ENCODE measurements at regions not wholly inside any gene's neighbourhood (a gene's known extent, or its start where the extent isn't known, plus 50 kb on each side); places are given as distances from the start of the nearest gene placed in this dataset.

DNA sequence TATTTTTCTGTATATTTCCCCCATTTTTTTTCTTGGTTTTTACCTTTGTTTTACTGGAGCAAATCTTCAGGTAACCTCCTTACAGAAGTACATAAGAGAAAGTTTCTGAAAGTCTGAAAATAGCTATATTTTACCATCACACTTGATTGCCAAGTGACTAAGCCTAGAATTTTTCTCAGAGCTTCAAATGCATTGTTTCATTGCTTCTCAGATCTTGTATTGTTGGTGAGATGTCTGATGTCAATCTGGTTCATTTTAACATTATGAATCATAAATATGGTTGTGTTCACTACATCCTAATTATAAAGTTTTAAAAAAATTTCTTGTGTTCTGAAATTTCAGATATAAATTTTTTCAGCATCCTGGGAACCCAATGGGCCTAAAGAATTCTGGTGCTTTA is 228.2 kb downstream of the AHR start:
- Histone ChIP-seq H3K9me2 (replicated peaks; ENCODE audit: low read depth, low read length) (no peaks in the 10 kb centered on the region), H3K4me1 (ENCODE audit: insufficient read depth, low read length, poor library complexity, severe bottlenecking) (peaks cover 25% of the 10 kb centered on the region), H3F3A (ENCODE audit: low read depth) (0 out of 2 replicates have a peak, but pooled peaks cover 3% of the 10 kb centered on the region), H3K9me3 (ENCODE audit: insufficient read depth, low read depth, low read length) (no peaks in the 10 kb centered on the region), H3K36me3 (ENCODE audit: insufficient read depth, low read length) (no peaks in the 10 kb centered on the region), H3K4me2 (ENCODE audit: low read depth, low read length, poor library complexity, severe bottlenecking) (no peak overlapping the region), H2AFZ (ENCODE audit: low read length) (no peak overlapping the region), H3K27me3 (ENCODE audit: insufficient read depth, low read length, poor library complexity, severe bottlenecking) (no peaks in the 10 kb centered on the region), H4K20me1 (ENCODE audit: insufficient read depth, low read length, poor library complexity, severe bottlenecking) (no peaks in the 10 kb centered on the region), H3K9ac (ENCODE audit: low read depth, low read length, poor library complexity, severe bottlenecking) (no peak overlapping the region), H3K4me3 (ENCODE audit: low read length, poor library complexity, severe bottlenecking) (no peak overlapping the region), H3K79me2 (ENCODE audit: insufficient read depth, low read length) (no peaks in the 10 kb centered on the region)
- TF ChIP-seq CTCF (conservative IDR thresholded peaks at IDR 0.05; ENCODE audit: low read length) (no peak), EZH2phosphoT487 (IDR thresholded peaks at IDR 0.05; ENCODE audit: borderline replicate concordance) (no peak)

DNA sequence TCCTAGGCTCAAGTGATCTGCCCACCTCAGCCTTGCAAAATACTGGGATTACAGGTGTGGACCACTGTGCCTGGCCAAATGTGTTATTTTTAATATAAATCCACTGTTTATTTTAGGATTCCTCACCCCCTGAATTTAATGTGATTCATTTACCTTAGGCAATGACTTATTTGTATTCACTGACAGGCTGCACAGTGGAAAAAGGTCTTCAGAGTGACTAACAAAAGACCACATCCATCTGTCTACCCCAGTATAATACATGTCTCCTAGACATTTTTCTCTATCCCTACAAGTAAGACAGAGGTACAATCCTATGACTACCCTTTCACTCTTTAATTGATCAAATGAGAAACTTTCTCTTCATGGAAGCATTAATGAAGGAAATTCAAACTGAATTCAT is 230.2 kb downstream of the AHR start:
- Histone ChIP-seq H3K9me3 (ENCODE audit: insufficient read depth, low read depth, low read length) (no peaks in the 10 kb centered on the region), H3K79me2 (ENCODE audit: insufficient read depth, low read length) (no peaks in the 10 kb centered on the region), H3K4me3 (ENCODE audit: low read length, poor library complexity, severe bottlenecking) (no peak overlapping the region), H2AFZ (ENCODE audit: low read length) (no peak overlapping the region), H3K9ac (ENCODE audit: low read depth, low read length, poor library complexity, severe bottlenecking) (no peak overlapping the region), H4K20me1 (ENCODE audit: insufficient read depth, low read length, poor library complexity, severe bottlenecking) (no peaks in the 10 kb centered on the region), H3K4me1 (ENCODE audit: insufficient read depth, low read length, poor library complexity, severe bottlenecking) (peaks cover 32% of the 10 kb centered on the region), H3F3A (ENCODE audit: low read depth) (0 out of 2 replicates have a peak, but pooled peaks cover 3% of the 10 kb centered on the region), H3K27me3 (ENCODE audit: insufficient read depth, low read length, poor library complexity, severe bottlenecking) (no peaks in the 10 kb centered on the region), H3K36me3 (ENCODE audit: insufficient read depth, low read length) (no peaks in the 10 kb centered on the region), H3K9me2 (replicated peaks; ENCODE audit: low read depth, low read length) (no peaks in the 10 kb centered on the region), H3K4me2 (ENCODE audit: low read depth, low read length, poor library complexity, severe bottlenecking) (no peak overlapping the region)
- TF ChIP-seq CTCF (conservative IDR thresholded peaks at IDR 0.05; ENCODE audit: low read length) (no peak), EZH2phosphoT487 (IDR thresholded peaks at IDR 0.05; ENCODE audit: borderline replicate concordance) (no peak)

DNA sequence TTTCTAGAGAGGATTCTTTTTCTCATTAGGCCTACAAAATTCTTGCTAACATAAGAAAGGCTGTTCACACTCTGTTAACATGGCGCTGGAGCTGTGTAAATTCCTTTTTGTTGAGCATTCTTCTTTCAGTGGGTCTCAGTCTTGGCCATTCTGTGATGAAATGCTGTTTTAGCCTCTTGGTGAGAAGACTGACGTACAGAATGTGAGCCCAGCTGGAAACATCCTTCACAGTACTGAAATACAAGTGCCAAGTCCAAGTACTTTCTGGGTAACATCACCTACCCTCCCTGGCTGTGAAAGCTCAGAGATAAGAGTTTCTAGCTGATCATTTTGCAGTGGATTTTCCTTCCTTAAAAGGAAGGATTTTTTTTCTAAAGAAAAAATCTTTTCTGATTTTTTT is 231.8 kb downstream of the AHR start:
- H3K9ac ChIP-seq (ENCODE audit: low read depth, low read length, poor library complexity, severe bottlenecking): no peak overlapping the region

More for the DNA sequence above, 231.8 kb downstream of the AHR start:
- Histone ChIP-seq H3K27me3 (ENCODE audit: insufficient read depth, low read length, poor library complexity, severe bottlenecking) (no peaks in the 10 kb centered on the region), H3K4me2 (ENCODE audit: low read depth, low read length, poor library complexity, severe bottlenecking) (no peak overlapping the region), H3K9me3 (ENCODE audit: insufficient read depth, low read depth, low read length) (no peaks in the 10 kb centered on the region), H2AFZ (ENCODE audit: low read length) (peak overlapping the region; percentile 55), H3K36me3 (ENCODE audit: insufficient read depth, low read length) (no peaks in the 10 kb centered on the region), H3K4me1 (ENCODE audit: insufficient read depth, low read length, poor library complexity, severe bottlenecking) (peaks cover 18% of the 10 kb centered on the region), H3K9me2 (replicated peaks; ENCODE audit: low read depth, low read length) (no peaks in the 10 kb centered on the region), H3F3A (ENCODE audit: low read depth) (0 out of 2 replicates have a peak, but pooled peaks cover 3% of the 10 kb centered on the region), H3K79me2 (ENCODE audit: insufficient read depth, low read length) (no peaks in the 10 kb centered on the region), H4K20me1 (ENCODE audit: insufficient read depth, low read length, poor library complexity, severe bottlenecking) (no peaks in the 10 kb centered on the region), H3K4me3 (ENCODE audit: low read length, poor library complexity, severe bottlenecking) (no peak overlapping the region)
- no peak for TF ChIP-seq CTCF (conservative IDR thresholded peaks at IDR 0.05; ENCODE audit: low read length)

All from Loucy (cell line).